Right lung (tissue), 2 donors: ENCODE measurements at regions not wholly inside any gene's neighbourhood (a gene's known extent, or its start where the extent isn't known, plus 50 kb on each side); places are given as distances from the start of the nearest gene placed in this dataset.

Experiments
- DNase-seq, 2 donors: peaks; one replicate each; pipeline ENCODE4 v3.0.0-alpha.2; 2013

GRCh38 chr4:185991770-185992169 is 77.2 kb upstream of the TLR3 start:
- DNase-seq = no peak

DNA sequence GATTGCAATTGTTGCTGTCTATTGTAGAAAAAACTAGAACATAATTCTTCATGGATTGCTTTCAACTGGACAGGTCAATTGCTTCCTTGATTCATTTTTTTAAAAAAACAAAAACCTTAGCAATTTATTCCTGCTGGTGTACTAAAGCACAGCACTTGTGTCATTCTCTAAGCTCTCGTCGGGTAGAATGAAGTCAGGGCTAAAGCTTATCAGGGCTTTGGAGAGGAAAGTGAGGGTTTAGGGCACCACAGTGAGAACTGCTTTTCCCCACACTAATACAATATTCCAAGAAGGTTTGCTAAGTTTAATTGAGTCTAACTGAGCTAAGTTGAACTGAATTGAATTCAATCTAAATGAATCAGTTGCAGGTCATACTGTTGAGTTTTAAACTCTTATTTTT is 76.4 kb upstream of the TLR3 start:
- no peak for DNase-seq

DNA sequence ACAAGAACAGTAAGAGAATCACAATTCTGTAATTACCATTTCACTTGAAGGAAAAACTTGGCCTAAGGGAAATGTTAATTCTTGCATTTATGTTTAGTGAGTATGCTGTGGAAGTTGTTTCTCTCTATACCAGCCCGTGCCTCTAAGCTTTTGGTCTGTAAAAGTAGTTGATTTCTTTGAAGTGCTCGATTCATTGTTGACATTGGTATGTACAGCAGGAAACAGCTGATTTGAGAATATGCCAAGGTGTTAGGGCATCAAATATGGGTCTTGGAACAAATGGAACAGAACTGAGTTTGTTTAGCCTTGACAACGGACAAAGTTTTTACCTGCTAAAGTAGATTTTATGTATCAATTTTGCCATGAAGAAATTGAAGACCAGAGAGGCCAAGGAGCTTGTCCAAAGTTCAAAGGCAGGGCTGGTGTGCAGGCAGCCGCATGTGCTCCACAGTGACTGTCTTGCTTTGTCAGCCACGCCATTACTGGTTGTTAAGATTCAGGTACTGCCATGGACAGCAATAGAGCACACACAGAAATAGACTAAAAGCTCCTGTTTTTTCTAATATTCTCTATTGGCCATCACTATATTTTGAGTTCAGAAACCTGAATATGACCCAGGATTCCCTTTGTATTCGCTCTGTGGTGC is 75.5 kb upstream of the TLR3 start:
- DNase-seq = no peak

DNA sequence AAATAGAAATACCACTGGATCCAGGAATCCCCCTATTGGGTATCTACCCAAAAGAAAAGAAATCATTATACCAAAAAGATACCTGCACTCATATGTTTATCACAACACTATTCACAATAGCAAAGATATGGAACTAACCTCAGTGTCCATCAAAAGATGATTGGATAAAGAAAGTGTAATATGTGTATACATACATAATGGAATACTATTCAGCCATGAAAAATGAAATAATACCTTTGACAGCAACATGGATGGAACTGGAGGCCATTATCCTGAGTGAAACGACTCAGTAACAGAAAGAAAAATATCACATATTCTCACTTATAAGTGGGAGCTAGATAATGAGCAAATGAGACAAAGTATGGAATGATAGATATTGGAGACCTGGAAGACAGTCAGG is 74.2 kb upstream of the TLR3 start:
- no peak for DNase-seq

DNA sequence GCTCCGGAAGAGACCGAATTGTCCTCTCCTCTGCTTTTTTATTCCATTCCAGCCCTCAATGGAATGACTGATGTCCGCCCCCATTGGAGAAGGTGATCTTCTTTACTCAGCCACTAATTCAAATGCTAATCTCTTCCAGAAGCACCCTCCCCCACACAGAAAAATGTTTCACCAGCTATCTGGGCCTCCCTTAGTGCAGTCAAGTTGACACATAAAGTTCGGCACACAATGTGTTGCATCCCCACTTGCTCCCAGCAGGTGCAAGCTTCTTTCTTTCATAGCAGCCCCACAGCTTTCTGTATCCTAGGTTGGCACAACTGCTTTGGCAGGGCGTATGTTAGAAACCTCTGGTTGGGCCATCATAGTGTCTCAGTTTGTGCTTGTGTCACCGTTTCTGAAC is 73.3 kb upstream of the TLR3 start:
- no peak for DNase-seq

GRCh38 chr4:185997296-185997695 is 71.7 kb upstream of the TLR3 start:
- DNase-seq = no peak

DNA sequence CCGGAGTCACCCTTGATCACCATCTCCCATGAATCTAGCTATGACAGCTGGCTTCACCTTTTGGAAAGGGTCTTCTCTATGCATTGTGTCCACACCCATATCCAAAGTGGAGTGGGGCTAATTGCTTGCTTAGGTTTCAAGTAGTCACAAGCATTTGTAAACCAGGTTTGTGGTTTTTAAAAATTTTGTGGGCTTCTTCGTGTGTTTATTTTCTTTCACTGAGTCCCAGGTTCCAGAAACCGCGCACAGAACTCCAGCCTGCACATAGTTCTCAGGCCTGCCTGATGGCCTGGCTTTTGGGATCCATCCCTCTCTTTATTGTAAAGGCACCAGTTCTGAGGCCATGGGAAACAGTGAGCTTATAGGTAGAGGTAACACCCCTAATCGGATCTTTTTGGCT is 70.2 kb upstream of the TLR3 start:
- no peak for DNase-seq

DNA sequence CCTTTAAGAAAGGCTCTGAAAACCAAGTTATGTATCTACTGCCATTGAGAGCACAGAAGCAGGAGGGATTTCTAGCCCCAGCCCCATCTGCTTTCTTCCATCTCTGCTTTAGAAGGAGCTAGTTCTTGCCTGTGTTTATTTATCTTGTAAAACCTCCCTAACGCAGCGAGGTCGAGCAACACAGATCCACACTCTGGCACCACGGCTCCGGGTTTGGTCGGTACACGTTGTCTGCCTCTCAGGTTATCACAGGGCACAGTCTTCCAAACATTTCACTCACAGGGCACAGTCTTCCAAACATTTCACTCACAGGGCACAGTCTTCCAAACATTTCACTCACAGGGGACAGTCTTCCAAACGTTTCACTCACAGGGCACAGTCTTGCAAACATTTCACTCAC is 69.7 kb upstream of the TLR3 start:
- DNase-seq = no peak

DNA sequence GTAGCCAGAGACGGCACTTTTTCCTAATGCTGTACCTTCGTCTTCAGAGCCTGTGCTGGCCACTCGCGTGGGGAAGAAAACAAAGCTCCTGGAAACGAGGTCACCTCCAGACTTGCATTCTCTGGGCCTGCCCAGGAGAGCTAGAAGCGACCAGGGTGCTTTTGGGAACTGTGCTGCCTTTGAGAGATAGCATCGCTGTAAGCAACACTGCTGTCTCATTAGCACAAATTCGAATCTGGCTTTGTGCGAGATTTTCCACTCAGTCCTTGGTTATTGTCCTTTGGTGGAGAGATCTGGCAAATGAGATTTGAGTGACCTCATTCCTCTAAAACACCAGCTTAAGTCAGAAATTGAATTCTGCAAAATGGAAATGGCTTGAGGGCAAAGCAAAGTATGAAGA is 66.1 kb upstream of the TLR3 start:
- DNase-seq = no peak

- no peak for DNase-seq
These were observed 65.2 kb upstream of the TLR3 start for GRCh38 chr4:186003746-186004145.

- DNase-seq = no peak
These were observed 60.9 kb upstream of the TLR3 start for GRCh38 chr4:186008057-186008456.

DNA sequence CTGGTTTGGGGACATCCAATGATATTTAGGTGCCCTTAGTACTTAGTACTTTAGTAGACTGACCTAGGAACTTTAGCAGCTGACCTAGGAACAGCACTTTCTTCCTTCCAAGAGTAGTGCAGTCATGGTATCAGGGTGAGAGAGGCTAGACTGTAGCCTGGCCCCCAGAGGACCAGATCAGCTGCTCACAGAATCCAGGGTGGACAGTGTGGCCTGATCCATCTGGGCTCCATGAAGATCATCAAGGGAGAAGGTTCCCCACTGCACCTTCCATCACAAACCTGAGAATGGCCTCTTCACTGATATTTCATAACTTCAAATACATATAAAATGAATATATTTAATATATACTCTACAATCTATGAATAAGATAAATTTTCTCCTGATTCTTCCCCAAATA is 59.0 kb upstream of the TLR3 start:
- DNase-seq = no peak

GRCh38 chr4:186010821-186011220 is 58.1 kb upstream of the TLR3 start:
- DNase-seq = no peak

DNA sequence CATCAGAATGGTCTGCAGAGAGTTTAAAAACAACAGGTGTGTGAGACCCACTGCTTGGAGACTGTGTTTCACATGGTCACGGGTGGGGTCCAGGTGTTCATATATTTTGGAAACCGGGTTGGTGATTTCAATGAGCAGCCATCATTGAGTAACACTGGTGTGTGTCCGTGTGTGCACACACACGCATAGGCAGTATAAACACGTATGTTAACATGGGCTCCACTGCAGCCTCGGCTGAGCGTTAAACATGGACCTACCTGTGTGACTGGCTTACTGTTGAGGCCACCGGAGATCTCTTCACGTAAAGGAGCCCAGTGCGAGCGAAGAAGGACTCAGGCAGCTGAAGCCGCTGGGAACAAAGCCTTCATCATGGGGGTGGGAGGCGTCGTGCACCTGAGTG is 56.9 kb upstream of the TLR3 start:
- DNase-seq = no peak

DNA sequence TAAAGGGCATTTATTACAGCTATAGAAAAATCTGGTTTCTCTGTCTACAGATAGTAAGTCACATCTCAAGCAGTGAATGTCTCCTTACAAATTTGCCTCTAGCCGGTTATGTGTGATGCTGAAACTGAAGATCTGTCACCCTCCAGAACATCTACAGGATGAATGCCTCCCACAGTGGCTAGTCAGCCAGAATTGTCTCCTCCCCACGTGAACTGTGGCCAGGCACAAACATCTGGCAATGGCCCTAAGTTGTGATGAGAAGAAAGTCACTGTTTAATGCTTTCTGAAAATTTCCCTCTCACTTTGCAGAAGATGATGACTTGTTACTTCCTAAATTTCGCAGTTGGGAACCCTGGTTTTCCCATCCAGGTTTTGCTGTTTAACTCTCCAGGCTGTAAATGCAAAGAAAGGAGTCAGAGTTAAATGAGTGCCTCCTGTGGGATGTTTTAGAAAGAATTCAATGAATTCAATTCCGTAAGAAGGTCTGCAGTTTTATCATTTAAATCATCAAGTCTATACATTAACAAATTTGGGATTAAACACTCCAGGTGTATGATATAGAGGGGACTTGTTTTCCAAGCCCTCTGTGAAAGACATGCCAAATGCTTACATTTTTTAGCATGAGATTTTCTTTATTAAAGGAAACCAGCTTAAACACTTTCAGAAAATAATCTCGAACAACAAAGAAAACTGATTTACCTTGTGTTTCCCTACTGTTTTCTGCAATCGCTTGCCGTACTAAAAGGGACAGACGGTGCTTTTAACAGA is 55.4 kb upstream of the TLR3 start:
- no peak for DNase-seq

GRCh38 chr4:186015212-186015817 is 53.6 kb upstream of the TLR3 start:
- DNase-seq = no peak

DNA sequence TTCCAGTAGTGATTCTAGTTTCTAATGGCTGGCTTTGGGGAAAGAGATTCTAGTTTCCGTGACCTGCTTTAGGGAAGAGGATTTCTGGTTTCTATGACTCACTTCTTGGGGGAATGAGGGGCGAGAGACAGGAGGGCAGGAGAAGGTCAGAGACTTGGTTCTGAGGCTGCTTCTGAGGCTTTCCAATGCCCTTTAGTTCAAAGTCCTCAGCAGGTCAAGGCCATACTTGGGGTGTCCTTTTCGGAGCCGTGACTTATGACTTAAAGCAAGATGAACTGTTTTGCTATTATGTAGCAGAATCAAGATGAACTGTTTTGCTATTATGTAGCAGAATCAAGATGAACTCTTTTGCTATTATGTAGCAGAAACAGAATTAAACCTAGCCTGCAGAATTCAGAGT is 52.2 kb upstream of the TLR3 start:
- no peak for DNase-seq

DNA sequence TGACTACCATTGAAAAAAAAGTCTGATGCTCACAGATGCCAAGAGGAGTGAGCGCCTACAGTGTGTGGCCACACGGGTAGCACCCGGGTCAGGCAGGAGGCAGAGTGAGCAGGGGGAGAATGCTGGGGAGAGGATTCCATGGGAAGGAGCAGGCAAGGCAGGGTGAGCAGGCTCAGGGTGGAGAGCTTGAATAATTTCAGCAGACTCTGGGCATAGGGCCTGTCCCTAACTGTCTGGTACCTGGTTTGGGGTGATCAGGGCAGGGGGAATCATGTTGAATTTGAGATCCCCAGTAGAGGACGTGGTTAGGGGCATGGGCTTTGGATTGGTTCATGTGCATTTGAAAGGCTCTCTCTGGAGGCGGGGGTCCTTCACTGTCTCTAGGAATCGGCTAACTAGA is 51.2 kb upstream of the TLR3 start:
- DNase-seq = no peak

DNA sequence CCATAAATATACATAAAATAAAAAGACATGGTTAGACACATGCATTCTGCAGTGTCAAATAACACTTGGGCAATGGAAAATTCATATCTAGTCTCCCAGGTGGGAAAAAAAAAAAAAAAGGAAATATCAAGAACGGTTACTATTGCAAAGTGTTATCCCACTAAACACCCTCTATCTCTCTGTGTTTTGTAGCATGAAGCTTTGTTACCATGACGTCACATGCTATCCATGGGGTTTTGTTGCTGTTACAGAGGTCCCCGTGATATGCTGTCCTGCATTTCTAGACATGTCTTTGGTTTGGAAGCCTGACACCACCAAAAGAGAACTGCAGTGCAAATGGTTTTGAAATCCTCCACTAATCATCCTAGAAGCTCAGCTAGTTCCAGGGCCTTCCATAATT is 50.7 kb upstream of the TLR3 start:
- no peak for DNase-seq

GRCh38 chr4:186018784-186019183 is 50.2 kb upstream of the TLR3 start:
- no peak for DNase-seq
